SKM-1 treated with dmso at 0.1 percent for 144 hours (cell line): ENCODE measurements at regions not wholly inside any gene's neighbourhood (a gene's known extent, or its start where the extent isn't known, plus 50 kb on each side); places are given as distances from the start of the nearest gene placed in this dataset.
"Not testable (repeated sequence)": the region's sequence is repeated elsewhere in the genome, so short reads cannot be mapped to it uniquely, and the experiment has no call there.

Experiments
- DNase-seq: peaks from one replicate; lab custom pipeline; 2025; ENCODE audit not compliant: unreplicated experiment; lab: John Stamatoyannopoulos, UW

DNA sequence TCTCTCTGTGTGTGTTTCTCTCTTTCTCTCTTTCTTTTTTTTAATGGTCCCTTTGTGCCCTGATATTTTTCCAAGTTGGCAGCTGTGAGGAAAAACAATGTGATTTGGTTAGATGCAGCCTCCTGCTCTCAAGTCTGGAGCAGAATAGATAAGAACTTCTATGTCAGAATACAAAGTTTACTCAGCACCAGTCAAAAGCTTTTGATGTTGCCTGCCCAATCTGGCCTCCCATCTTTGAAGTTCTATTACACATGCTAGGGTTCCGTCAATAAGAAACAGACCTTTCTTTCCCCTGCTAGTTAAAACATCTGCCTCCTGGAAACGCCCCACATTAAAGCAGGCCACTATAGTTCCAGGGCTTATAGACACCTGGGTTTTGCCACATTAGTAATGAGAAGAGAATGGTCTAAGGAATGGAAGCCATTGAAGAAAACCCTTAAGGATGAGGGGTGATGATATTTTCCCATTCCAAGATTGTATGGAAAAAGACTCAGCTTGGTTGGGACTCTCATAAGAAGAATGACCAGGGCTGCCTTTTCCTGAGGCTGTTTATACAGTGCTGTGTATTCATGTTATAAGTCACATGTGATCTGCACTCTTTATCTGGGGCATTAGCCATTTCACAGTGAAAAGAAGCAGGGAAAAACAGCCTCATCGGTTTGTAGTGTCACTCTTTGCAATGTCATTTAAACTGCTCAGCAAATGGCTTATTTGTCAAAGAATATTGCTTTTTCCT, 414.7 kb upstream of the PROX1 start:
- DNase-seq: no peak

DNA sequence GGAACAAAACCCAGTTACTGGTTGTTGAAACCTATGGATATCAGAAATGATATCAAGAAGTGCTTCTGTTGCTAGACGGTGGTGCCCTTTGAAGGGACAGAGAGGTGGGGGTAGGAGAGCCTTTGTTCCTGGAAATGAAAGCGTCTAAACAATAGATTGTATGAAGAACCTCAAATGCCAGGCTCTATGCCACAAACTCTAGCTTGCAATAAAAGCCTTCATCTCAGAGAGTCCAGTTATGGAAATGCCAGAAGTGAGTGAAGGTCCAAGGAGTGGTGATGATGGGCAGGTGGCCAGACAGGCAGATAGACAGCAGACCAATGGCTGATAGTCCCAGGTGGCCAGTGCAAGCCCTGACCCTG, 414.1 kb upstream of the PROX1 start:
- no peak for DNase-seq

DNA sequence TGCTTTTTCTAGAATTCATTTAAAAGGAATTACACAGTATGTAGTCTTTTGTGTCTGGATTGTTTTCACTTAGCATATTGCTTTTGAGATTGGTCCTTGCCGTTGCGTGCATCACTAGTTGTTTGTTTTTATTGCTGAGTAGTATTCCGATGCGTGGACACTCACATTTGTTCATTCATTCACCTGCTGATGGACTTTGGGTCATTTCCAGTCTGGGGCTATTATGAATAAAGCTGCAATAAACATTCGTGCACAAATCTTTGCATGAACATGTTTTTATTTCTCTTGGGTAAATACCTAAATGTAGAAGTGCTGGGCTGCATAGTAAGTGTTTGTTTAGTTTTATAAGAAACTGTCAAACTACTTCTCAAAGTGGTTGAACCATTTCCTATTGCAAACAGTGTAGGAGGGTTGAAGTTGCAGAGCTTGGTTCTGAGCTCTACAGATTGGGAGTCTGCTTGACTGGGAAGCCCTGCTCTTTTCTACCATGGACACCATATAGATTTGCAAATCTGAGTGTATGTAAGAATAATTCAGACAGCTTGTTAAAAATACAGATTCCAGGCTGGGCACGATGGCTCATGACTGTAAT, 404.7 kb upstream of the PROX1 start:
- no peak for DNase-seq

DNA sequence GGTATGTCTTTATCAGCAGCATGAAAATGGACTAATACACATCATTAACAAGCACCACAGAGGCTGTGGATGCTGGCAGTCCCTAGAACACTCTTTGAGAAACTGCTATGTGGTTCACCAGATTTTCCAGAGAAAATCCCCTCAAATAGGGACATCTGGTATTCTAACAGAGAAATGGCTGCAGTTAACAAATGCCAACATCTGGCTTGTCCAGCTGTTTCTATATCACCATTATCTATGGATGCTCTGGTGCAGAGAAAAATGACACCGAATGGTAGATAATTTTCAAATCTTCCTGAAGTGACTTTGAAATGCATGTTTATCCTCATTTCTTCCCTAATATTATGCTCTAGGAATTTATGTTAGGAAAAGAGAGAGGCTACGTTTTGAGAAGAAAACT, 403.5 kb upstream of the PROX1 start:
- no peak for DNase-seq

DNA sequence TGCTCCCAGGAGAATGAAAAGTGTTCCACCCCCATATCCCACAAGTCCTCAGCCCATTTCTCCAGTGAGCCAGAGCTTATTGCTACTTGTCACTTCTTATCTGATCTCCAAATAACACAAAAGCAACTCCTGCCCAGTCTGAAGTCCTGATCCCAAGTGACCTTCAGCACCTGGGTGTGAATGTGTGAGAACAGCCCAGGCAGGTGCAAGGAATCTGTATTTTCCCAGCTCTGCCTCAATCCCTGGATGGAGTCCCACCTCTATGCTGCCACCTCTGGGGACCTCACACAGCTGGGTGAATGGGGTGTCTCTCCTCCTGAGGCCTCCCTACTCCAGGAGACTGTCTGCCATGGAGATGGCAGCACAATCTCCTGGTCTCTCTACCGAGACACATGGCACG, 402.4 kb upstream of the PROX1 start:
- DNase-seq: no peak

DNA sequence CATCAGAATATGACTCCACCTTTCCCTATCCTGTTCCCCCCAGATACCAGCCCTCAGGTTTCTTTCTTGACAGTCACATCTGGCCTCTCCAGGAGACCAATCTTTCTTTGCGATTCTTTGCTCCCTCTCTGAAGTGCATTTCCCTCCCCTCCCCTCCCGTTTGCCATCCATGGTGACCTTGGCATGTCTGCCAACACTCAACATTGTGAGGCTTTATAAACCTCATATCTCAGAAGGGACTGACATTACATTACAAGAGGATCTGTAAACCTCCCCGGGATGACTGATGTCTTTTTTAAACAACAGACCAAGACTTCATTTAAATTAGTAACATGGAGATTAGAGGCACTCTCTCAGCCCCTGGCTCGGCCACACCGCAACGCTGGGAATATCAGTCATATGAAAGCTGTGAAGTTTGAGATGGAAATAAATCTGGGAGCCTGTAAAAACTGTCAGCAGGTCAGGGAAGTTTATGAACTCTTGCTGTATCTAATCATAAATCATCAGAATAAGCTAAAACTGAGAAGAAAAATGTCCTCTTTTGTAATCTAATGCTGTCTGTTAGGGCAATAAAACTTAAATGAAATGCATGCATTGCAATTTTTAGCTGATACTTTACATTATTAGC, 401.7 kb upstream of the PROX1 start:
- no peak for DNase-seq

DNA sequence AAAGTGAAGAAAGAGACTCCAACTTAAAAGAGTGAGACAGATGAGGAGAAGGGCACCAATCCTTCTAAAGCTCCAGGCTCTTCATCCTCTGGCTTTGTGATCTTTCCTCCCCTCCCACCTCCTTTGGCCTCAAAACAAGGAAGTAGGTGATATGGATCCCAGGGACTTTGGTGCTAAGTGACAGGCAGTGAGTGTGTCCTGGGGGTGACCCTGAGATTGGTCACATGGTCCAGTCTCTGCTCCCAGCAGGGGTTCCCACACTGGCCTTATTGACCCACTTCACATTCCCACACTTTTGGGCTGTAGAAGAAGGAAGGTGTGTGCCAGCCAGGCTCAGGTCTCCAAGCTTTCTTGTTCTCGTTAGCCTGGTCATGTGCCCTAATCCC, 401.2 kb upstream of the PROX1 start:
- DNase-seq: no peak

DNA sequence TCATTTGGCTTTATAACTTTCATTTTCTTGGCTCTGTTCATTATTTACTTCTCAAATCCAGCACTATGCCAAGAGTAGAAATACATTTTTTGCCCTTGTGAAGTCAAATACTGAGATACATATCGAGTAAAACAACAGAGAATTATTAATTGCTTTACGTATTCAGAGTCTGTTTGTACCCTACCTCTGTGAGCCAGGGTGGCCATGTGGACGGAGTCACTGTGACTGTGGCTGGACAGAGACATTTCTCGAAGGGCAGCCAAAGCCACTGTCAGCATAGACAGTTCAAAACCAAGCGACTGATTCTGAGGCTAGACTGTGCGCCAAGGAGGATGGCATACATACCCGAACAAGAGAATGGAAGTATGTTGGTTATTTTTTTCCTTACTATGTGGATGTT, 391.0 kb upstream of the PROX1 start:
- no peak for DNase-seq

DNA sequence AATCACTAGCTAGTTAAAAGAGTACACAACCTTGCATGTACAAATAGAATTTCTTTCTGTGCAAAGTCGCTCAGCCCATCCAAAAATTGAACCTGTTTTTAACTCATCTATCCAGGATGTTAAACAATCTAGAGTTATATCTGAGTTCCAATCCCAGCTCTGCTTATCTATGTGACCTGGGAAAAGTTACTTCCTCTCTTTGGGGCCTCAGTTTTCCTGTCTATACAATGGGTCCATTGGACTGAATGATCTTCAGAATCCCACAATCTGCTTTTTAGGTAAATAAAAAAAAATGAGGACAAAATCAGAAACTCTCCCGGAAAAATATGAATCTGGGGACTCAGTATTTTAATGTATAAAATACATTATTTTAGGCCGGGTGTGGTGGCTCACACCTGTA, 389.5 kb upstream of the PROX1 start:
- no peak for DNase-seq

DNA sequence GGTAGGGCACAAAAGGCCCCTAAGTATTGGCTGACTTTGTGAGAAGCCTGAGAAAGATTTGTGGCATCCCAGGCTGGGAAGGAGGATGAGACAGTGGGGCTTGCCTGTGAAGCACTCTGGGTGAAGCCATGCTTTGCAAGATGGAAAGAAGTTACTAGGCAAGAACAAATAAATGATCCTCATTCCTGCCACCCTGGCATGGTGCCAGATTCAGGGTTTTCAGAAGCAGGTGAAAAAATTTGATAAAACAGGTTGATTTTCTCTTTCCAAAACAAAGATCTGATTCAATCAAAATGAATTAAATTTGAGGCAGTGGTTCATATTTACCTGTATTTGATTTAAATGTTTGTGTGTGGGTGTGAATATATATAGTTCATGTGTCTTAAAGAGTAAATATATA, 386.9 kb upstream of the PROX1 start:
- no peak for DNase-seq

DNA sequence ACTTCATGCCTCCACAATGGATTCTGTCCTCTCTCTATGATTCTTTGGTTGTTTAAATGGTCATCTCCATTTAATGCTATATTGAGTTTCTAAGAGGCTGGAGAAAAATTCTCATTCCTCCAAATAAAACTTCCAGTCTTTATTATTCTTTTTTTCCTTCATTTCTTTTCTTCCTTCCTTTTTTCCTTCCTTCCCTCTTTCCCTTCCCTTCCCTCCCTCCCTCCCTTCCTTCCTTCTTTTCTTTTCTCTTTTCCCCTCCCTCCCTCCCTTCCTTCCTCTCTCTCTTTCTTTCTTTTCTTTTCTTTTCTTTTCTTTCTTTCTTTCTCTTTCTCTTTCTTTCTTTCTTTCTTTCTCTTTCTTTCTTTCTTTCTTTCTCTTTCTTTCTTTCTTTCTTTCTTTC, 386.1 kb upstream of the PROX1 start:
- not testable (repeated sequence) for DNase-seq

DNA sequence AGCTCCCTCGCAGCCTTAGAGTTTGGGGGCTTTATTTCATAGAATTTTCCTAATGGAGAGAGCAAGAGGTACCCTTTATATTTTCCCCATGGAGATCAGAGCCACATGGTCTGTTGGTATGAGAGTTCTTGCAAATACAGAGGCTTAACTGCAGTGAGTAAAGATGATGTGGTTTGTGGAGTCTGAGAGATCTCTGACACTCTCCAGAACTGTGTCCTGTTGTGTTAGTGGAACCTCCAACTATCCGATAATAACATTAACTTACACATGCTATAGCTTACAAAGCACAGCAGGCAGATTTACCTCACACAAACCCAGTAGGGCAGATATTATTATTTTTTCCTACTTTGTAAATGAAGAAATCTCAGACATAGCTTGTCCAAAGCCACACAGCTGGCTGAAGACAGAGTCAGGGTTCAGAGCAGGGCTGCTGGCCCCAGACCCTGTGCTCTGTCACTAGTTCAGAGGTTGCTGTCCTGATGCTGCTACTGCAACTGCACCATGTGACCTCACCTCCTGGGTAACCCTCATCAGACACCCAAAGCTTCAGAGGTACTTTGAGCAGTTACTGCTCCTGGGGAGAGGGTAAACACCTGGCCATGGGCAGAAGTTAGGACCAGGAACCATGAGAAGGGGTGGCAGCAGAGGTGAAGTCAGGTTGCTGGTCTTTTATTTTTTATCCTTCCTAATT, 384.8 kb upstream of the PROX1 start:
- DNase-seq: no peak

DNA sequence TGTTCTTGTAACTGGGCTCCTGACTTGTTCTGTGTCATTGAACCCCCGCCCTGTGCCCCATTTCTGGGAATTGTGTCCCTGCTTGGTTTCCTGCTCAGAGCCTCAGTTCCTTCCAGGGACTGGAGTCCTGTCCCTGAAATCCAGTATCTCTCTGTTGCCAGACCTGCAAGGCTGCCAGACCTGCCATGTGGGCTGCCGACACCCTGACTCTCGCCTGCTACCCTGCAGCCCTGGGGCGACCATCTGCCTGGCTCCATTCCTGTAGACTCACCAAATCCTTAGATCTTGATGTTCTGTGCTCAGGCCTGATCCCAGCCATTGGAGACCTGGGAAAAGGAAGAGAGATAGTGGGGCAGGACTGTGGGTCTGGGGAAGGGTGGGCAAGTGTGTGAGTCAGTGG, 383.3 kb upstream of the PROX1 start:
- no peak for DNase-seq

DNA sequence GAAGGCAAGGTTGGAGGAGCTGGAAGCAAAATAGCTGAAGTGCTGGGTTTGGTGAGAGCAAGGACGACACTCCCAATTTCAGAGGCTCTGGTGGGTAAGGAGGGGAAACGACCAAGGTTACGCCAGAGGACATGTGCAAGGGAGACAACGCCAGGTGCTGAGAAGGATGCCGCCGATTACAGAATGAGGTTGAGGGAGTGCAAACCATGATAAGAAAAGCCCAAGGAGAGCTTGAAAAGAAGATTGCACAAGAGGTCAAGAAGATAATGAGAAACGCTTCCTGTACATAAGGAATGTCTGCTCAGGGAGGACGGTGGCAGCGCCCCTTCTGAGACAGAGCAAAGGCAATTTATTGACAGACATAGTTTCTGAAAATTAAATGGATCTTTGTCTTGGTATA, 382.0 kb upstream of the PROX1 start:
- no peak for DNase-seq

DNA sequence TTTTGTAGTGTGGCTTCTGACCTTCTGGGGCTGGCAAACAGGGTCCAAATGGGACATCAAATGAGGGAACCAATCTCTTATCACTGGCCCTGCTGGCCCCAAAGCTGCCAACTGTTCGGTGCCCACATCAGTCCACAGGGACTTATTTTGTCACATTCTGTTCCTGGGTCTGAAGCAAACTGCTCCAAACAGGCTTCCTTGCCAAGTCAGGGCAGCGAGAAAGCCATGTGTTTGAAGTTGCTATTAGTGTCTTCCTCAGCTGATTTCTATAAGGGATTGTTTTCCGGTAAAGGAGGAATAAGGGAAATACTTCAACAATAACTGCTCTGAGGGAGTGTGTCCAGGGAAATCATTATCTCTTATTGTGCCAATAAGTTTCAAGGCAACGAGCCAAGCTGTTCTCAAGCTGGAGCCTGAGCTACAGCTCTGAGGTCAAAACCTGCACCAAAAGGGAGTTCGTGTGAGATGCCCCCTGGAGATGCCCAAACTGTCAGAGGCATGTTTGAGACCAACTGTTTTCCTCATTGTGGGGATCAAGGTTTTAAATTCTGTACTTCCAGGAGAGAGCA, 381.4 kb upstream of the PROX1 start:
- DNase-seq: no peak

DNA sequence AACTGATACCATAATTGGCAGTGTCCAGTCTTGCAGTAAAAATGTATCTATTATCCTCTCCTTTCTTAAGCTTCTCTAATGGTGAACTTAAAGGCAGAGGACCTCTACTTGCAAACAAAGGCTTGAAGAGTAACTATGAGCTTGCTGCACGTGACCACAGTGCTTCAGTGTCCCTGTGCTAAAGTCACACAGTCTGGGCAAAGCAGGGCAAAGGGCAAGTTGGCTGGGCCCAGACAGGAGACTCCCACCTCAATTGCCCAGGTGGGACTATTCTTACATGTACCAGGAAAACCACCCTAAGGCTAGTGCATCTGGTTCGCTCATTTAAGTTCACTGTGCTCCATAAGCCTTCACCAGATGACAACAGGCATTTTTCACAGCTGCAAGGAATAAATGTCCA, 374.2 kb upstream of the PROX1 start:
- DNase-seq: no peak

DNA sequence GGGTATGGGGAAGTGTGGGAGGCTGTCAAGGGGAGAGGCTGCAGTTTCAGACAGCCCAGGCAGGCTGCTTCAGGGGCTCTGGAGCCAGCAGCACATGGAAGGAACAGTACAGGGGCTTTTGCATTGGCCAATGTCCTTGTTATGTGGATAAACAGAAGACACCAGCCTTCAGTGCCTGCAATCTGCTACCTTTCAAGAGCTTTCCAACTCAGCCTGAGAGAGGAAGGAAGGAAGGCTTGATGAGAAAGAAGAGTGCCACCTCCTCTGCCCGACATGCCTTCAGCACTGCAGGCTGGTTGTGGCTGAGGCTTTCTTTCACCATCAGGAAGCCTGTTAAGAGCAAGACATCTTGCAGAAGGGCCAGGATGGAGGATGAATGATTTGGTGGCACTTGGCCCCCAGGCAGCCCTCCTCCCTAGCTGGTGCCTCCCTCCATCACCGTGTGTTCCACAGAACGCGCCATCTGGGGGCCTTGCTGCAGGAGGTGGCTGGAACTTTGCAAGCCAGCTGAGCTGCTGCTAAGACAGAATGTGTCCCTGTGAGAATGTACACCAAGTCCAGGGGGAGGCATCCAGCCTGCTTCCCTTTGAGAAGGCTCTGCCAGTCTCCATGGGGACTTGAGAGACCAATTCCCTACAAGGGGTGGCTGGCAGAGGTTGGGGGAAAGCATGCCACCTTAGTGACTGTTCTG, 372.4 kb upstream of the PROX1 start:
- DNase-seq: no peak

DNA sequence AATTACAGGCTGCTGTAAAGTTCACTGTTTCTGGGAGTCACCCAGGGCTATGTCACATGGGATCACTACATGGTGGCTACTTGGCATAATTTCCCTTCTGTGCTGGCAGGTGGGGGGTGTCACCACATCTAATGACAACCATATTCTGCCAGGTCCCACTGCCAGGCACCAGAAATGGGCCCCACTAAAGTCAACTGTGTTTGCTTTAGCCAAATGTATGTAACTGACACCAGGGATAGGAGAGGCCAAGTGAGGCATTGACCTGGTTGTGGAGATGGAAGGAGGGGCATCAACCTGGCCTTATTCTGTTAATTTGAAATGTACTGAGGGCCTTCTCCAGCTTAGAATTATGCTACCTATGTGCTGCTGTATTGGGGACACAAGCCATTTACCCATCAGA, 370.6 kb upstream of the PROX1 start:
- DNase-seq: no peak

DNA sequence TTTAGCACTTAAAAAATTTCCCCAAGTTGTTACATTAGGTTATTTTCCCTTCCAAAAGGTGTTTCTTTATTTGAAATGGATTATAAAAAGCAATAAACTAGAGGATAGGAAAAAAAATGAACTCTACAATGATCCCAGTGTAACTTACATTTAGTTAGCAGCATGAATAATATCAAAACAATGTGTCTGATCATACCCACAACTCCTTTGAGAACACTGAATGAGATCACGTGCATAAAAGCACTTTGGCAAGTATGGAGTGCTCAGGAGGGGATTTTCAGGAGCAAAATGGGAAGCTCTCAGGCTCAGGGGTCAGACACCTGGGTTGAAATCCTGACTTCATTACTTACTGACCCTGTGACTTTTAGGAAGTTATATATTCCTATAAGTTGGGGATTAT, 369.7 kb upstream of the PROX1 start:
- DNase-seq: no peak

DNA sequence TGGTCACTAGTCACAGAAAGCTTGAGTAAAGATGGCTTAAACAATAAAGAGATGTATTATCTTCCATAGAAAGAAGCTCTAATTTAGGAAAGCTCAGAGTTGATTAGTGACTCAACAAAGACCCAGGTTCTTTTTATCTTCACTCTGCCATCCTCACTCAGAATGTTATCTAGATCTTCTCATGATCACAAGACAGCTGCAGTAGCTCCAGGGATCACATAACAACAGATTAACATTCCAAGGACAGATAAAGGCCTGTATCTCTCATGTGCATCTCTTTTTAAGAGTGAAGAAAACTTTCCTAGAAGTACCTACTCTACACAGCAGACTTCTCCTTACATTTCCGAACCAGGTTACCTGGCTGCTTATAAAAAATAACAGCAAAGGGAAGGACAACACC, 368.7 kb upstream of the PROX1 start:
- DNase-seq: no peak

DNA sequence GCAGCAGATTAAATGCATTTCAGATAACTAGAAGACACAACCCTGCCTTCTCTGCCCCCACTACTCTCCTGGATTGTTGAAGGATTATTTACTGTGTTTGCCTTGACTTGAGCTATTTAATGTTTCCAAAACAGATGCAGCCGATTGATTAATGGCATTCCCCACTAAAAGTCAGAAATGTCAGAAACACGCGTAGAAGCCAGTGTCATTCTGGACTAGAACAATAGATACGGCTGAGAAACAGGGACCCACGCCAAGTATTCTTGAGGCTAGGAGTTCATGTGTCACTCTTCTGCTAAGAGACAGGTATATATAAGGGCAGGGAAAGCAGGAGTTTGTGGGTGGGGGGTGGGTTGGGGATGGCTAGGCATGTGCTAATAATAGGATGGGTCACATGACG, 366.7 kb upstream of the PROX1 start:
- no peak for DNase-seq
